HG02884 (cell line): ENCODE measurements at regions not wholly inside any gene's neighbourhood (a gene's known extent, or its start where the extent isn't known, plus 50 kb on each side); places are given as distances from the start of the nearest gene placed in this dataset.
"Not testable (repeated sequence)": the region's sequence is repeated elsewhere in the genome, so short reads cannot be mapped to it uniquely, and the experiment has no call there.

Source experiments
- ATAC-seq: cut with Tn5 transposase; IDR thresholded peaks from one replicate; pipeline ENCODE4 v1.9.1; 2021; ENCODE audit warnings: mild to moderate bottlenecking, moderate library complexity; ENCODE audit not compliant: unreplicated experiment

DNA sequence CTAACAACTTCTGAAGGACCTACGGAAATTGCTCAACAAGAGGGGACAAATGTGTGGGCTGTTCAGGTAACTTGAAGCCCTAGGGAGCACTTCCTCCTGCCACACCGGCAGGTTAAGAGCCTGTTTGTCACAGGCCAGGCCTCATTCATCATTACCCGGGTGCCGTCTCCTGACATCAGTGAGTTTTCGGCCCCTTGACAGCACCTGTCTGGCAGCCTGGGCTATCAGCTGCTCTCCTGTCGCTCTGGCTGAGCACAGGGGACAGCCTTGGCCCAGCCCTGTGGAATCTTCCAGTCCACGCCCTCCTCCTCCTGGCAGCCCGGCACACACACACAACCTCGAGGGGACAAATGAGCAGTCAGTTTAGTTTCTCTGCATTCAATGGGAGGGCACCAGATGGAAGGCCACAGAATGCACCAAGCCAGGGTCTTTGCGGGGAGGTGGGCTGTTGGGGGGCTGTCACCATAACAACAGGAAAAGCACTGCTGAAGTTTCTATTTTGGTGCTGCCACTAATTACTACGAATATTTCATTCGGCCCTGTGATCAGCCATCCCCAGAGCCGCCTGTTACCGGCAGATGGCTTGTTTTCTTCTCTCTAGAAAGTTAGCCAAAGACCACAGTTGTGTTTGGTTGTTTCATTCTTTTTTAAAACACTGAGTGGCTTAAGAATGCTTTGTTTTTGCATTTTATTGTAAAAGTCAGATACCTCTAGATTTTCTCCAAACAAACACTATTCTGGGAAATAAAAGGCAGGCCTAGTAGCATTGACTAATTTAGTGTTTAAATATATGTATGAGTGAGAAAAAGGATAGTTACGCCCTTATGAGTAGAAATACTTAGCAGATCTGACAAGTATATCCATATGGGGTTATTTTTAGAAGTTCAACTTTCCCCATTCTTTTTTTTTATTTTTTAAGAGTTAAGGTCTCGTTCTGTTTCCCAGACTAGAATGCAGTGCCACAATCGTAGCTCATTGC, 189.9 kb upstream of the NDUFV2 start:
- peak; percentile 59 for ATAC-seq

DNA sequence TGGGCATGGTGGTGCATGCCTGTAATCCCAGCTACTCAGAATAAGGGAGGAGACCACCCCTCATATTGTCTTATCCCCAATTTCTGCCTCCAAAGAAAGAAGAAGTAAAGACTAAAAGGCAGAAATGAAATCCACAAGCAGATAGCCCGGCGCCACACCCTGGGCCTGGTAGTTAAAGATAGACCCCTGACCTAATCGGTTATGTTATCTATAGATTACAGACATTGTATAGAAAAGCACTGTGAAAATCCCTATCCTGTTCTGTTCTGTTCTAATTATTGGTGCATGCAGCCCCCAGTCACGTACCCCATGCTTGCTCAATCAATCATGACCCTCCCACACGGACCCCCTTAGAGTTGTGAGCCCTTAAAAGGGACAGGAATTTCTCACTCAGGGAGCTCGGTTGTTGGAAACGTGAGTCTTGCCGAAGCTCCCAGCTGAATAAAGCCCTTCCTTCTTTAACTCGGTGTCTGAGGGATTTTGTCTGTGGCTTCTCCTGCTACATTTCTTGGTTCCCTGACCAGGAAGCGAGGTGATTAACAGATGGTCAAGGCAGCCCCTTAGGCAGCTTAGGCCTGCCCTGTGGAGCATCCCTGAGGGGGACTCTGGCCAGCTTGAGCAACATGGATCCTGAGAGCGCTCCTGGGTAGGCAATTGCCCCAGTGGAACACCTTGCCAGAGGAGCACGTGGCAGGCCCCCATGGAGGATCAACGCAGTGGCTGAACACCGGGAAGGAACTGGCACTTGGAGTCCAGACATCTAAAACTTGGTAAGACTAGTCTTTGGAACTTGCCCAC, 188.7 kb upstream of the NDUFV2 start:
- not testable (repeated sequence) for ATAC-seq

DNA sequence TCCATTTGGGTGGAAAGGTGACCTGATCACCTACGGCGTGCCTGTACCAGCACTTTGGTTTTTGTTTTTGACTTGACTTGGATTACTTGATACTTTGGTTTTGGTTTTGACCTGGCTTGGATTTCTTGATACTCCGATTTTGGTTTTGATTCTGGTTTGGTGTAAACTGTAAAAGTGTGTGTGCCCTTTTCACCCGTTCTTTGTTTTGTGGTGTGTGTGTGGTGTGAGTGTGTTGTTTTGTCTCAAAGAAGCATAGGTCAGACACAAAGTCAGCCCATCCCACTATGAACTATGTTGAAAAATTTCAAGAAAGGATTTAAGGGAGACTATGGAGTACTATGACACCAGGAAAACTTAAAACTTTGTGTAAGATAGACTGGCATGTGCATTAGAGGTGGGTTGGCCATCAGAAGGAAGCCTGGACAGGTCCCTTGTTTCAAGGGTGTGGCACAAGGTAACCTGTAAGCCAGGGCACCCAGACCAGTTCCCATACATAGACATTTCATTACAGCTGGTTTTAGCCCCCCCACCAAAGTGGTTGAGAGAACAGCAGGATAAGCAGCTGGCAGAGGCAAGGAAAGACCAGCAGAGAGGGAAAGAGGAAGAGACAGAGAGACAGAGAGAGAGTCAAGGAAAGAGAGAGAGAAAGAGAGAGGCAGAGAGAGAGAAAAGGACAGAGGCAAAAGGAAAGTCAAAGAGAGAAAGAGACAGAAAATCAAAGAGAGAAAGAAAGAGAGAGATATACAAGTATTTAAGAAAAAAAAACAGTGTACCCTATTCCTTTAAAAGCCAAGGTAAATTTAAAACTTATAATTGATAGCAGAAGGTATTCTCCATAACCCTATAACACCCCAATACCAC, 187.9 kb upstream of the NDUFV2 start:
- not testable (repeated sequence) for ATAC-seq

DNA sequence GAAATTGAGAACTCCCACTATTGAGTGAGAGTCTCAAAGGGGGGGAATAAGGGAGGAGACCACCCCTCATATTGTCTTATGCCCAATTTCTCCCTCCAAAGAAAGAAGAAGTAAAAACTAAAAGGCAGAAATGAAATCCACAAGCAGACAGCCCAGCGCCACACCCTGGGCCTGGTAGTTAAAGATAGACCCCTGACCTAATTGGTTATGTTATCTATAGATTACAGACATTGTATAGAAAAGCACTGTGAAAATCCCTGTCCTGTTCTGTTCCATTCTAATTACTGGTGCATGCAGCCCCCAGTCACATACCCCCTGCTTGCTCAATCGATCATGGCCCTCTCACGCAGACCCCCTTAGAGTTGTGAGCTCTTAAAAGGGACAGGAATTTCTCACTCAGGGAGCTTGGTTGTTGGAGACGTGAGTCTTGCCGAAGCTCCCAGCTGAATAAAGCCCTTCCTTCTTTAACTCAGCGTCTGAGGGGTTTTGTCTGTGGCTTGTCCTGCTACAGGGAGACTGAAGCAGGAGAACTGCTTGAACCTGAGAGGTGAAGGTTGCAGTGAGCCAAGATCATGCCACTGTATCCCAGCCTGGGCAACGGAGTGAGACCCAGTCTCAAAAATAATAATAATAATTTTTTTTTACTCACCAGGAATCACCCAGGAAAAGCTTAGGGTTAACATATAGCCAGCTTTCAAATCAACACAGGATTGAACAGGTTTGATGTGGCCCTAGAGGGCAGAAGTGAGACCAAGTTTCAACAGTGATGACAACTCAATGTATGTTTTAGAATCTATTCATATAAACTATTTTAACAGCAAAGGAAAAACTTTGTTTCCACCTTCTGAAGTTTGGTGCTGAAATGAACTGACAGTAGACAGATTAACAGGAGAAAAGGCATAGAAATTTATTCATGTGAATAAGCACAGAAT, 181.4 kb upstream of the NDUFV2 start:
- not testable (repeated sequence) for ATAC-seq

DNA sequence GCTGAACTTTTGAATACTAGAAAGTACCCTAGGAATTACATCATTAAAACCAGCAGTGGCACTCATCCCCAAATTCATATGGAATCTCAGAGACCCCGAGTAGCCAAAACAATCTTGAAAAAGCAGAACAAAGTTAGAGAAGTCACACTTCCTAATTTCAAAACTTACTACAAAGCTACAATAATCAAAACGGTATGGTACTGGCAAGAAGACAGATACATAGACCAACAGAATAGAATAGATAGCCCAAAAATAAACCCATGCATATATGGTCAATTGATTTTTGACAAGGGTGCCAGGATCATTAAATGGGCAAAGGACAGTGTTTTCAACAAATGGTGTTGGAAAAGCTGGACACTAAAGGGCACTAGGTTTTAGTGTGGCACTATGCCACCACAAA, 176.0 kb upstream of the NDUFV2 start:
- no peak for ATAC-seq

DNA sequence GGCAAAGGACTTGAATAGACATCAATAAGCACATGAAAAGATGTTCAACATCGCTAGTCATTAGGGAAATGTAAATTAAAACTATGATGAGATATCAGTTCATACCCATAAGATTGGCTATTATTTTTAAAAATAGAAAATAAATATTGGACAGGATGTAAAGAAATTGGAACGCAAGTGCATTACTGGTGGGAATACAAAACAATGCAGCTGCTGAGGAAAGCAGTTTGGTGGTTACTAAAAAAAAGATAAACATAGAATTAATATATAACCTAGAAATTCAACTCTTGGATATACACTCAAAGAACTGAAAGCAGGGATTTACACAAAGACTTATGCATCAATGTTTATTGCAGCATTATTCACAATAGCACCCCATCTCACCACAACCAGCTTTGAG, 174.5 kb upstream of the NDUFV2 start:
- no peak for ATAC-seq

DNA sequence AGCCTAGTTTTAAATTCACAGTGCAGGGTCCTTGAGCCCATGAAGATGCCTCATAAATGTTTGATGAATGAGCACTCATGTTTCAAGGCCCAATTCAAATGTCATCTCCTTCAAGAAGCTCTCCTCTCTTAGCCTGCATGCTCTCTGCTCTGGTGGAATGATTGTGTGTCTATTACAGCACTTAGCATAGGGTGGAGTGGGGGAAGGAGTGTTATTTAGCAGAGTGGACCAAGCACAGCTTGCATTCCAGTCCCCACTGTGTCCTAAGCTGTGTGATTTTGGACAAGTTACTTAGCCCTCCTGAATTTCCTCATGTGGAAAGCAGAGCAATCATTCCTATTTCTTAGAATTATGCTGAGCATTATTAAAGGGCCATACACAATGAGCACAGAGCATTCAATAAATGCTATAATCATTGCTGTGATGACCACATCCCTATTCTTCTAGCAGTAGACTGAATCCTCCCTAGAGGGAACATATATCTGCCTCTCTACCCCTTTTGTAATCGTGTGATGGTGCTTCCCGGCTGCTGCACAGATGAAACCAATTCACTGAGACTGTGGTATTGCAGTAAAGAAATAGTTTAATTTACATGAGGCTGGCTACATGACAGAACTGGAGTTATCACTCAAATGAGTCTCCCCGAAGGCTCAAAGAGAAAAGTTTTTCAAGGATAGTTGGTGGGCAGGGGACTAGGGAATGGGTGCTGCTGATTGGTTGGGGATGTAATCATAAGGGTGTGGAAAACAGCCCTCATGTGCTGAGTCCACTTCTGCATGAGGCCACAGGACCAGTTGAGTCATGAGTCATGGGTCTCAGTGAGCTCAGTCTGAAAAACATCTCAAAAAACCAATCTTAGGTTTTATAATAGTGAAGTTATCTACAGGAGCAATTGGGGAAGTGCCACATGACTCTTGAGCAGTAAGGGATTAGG, 173.4 kb upstream of the NDUFV2 start:
- no peak for ATAC-seq

DNA sequence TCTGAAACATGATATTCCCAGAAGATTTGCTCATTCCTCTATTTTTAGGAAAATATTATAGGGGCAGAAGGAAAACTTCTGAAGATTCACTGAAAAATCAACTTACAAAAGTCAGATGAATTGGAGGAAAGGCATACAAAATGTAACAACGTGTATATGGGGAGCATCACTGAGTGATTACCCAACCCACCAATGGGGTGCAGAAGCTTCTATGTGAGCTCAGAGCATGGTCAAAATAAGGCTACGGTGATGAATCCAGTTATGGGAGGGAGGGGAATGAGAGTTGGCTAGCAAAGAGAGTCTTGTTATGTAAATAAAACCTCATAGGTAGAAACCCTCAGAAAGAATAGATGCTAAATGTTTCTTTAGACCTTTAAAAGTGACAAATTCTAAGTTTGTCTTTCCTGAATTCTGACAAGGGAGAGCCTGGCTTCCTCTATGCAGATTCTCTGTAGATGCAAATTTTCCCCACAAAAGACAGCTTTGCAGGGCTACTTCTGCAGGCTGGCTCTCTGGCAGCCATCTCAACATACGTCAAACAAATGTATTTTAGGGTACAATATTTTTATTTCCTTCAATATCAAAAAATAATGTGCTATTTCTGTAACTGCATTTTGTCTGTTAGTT, 171.4 kb upstream of the NDUFV2 start:
- ATAC-seq: no peak

DNA sequence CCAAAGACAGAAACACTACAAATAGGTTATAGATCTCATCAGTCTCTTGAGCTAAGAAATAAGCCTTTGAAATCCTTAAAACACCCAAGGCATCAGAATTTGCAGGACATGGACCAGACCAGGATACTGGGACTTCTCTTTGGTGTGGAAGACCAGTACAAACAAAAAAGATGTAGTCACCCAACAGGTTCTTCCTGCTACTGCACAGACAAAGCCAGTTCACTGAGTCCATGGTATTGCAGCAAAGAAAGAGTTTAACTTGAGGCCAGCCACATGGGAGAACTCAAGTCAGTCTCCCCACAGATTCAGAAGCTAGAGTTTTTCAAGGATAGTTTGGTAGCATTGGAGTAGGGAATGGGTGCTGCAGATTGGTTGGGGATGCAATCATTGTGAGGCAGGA, 169.6 kb upstream of the NDUFV2 start:
- no peak for ATAC-seq

DNA sequence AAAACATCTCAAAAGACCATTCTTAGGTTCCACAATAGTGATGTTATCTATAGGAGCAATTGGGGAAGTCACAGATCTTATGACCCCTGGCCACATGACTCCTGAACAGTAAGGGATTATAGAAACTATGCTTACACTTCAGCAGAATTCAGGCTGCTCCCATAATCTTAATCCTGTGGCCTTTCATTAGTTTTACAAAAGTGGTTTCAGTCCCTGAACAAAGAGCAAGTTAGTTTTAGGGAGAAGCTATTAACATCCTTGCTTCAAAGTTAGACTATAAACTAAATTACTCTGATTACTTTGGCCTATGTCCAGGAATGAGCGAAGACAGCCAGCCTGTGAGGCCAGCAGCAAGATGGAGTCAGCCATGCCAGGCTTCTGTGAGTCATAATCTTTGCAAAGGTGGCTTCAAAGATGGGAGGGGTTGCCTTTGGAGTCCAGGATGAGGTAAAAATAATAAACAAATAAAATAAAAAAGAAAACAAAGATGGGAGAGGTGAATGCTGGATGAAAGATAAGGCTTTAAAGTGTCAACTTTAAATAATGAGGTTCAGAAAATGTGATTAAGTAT, 168.7 kb upstream of the NDUFV2 start:
- no peak for ATAC-seq

DNA sequence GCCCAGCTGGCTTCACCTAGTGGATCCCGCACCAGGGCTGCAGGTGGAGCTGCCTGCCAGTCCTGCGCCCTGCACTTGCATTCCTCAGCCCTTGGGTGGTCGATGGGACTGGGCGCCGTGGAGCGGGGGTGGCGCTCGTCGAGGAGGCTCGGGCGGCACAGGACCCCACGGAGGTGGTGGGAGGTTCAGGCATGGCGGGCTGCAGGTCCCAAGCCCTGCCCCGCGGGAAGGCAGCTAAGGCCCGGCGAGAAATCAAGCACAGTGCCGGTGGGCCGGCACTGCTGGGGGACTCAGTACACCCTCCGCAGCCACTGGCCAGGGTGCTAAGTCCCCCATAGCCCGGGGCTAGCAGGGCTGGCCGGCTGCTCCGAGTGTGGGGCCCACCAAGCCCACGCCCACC, 167.2 kb upstream of the NDUFV2 start:
- not testable (repeated sequence) for ATAC-seq

DNA sequence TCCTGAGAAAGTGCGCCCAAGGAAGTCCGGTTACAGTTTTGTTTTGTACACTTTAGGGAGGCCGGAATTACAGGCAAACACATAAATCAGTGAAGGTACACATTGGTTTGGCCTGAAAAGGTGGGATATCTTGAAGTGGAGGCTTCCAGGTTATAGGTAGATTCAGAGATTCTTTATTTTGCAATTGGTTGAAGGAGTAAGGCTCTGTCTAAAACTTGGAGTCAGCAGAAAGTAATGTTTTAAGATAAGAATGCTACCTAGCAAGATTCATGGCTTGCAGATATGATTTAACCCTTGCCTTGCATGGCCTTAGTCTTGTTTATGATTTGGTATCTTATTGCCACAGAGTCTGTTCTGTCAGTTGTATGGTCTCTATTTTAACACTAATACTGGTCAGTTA, 165.9 kb upstream of the NDUFV2 start:
- no peak for ATAC-seq

DNA sequence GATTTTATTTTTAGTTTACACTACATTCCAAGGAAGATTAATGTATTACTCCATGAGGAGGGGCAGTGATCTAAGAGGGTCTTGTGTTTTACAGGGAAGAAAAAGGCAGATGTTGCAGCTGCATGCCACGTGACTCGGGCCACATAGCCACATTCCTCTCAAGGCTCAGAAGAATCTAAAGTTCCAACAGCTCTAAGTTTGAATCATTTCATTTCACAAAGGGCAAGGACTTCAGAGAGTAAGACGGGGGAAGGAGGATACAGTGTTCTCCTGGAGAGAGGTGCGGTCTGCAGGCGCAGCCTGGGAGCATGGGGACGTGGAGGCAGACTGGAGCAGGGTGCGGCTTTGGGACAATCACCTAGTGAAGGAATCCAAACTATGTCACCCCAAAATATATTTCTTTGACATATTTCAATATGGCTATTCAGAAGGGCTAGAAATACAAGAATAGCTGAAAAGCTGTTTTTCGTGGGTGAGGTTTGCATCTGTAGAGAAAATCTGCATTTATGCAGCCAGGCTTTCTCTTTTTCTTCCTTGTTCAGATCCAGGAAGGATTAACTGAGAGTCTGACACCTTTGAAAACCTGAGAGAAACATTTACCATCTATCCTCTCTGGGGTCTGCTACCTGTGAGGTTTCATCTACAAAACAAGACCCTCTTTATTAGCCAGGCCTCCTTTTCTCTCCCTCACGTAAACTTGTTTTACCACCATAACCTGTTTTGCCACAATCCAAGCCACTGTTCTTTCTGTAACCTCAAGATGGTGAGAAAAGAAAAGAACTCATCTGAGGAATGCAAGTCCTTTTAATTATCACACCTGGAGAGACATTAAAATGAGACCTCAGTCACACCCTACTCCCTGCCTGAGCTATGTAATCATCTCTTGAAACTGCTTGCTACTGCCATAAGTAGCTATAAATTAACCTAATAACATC, 165.1 kb upstream of the NDUFV2 start:
- ATAC-seq: no peak

DNA sequence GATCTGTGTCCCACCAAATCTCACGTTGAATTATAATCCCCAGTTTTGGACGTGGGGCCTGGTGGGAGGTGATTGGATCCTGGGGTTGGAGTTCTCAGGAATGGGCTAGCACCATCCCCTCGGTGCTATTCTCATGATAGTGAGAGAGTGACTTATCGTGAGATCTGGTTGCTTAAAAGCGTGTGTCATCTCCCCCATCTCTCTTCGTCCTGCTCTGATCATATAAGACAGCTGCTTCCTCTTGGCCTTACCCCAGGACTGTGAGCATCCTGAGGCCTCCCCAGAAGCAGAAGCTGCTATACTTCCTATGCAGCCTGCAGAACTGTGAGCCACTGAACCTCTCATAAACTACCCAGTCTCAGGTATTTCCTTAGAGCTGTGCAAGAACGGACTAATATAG, 163.7 kb upstream of the NDUFV2 start:
- ATAC-seq: no peak

DNA sequence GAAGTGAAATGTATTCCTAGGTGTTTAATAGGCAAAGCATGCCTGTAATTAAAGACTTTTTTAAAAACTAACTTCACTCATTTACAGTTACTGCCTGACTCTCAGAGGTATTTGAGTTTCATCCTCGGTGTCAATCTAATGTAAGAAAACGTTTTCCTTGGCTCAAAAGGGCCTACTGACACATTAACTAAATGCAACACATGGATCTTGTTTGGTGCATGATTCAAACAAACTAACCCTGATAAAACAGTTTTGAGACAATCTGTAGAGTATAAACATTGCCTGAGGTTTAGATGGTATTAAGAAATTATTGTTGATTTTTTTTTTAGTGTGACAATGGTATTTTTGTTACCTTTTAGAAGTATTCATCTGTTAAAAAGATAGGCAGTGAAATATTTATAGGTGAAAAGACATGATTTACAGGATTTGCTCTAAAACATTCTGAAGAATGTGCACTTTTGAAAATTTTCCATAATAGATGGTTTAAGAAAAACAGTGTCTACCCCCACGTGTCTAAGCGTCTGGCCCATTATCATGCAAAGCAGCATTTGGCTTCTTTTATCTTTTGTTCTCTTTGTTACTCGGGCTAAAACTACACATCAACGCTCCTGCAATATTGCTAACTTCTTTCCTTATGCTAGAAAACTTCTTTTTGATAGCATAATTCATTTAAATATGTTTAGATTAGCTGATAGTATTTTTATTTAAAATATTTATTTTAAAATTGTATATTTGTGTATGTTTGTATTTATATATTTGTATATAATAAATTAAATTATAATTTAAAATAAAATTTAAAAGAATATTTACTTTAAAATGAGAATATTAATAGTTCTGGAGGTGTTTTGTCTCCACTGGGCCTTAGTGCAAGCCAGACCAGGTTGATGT, 160.2 kb upstream of the NDUFV2 start:
- ATAC-seq: no peak
